Glomerular visceral epithelial cell (primary cell): ENCODE measurements at regions not wholly inside any gene's neighbourhood (a gene's known extent, or its start where the extent isn't known, plus 50 kb on each side); places are given as distances from the start of the nearest gene placed in this dataset.
A peak's percentile ranks its signal among the peaks of the same experiment; 100 is the strongest.
"Not testable (repeated sequence)": the region's sequence is repeated elsewhere in the genome, so short reads cannot be mapped to it uniquely, and the experiment has no call there.

Source experiments
- DNase-seq: peaks from one replicate; pipeline ENCODE4 v3.0.0-alpha.2; 2016; ENCODE audit errors: extremely low spot score

GRCh38 chr6:103783329-103783728 lies 1076.4 kb downstream of the HACE1 start:
- DNase-seq, result no peak

DNA sequence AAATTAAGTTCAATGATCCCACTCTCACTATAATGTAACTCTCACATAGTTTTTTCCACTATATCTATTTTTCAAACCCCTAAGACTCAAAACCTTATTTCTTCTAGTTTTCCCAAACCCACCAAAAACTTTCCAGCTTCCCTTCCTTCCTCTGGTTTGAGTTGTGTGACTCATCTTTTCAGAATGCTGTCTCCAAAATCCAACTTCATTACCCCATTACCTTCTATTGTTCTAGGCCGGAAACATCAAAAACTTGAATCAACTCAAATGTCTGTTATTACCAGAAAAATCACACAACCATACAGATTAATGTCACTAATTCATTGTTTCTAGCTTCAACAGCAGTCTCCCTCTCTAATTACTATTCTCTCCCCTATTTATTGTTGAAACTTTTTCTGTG lies 1090.3 kb downstream of the HACE1 start:
- DNase-seq, result no peak

DNA sequence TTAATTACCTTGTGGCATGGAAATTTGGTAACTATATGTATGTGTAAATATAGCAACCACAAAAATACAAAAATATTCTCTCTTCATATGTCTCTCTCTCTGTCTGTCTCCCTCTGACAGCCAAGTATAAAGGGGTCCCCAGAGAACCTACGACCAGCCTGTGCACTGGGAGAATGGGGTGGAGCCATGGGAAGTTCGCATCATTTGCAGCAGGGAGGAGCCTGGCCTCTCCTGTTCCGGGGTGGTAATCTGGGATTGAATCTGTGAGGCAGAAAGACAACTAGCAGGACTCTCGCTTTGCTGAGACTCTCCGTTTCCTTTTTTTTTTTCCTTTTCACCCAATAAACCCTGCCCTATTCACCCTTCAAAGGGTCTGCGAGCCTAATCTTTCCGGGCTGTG lies 1109.1 kb downstream of the HACE1 start:
- no peak for DNase-seq

DNA sequence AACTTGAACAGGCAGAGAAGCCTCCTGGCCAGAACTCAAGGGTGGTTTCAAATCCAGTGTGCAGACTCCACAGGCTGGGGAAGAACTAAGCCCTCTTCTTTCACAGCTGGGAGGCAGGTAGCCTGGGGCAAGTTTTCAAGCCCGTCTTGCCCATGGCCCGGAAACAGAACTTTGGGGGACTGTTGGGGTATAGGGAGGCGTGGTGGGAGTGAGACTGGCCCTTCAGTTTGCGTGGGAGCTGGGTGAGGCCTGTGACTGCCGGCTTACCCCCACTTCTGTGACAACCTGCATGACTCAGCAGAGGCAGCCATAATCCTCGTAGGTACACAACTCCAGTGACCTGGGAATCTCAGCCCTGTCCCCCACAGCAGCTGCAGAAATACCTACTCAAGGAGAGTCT lies 1125.7 kb downstream of the HACE1 start:
- no peak for DNase-seq

DNA sequence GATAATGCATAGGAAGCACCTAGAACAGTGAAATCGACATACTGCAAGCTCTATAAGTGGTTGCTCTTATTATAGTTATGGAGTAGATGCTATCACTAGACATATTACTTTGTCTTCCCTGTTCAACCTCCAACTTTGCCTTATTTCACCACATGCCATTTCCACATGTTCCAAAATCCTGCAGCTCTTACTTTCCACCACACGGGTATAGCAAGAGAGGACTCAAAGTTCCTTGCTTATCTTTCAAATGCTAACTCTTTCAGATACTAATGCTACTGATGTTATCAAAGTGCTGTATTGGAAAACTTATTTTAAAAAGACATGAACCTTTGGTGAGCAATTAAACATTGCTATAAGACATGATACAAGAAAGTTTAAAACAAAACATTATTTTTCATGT lies 1130.1 kb downstream of the HACE1 start:
- no peak for DNase-seq

- DNase-seq, result no peak
Observed at GRCh38 chr6:103723438-103724322, 1136.0 kb downstream of the HACE1 start.

DNA sequence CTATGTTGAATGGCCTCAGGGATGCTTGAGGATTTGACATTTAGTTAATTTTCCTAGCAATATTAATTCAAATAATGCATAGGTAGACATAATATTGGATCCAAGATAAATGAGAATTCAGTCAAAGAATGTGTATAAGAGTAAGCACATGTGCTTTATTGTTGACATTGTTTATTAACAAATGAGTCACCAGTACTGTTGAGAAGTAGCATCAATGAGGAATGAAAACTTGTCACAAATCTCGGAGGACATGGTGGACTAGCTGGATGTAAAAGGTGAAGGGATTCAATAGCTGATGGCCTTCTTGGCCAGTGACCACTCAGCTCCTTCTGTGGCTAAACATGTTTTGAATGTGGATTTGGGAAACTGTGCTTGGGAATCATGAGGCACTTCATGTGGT lies 1137.0 kb downstream of the HACE1 start:
- DNase-seq, result no peak

DNA sequence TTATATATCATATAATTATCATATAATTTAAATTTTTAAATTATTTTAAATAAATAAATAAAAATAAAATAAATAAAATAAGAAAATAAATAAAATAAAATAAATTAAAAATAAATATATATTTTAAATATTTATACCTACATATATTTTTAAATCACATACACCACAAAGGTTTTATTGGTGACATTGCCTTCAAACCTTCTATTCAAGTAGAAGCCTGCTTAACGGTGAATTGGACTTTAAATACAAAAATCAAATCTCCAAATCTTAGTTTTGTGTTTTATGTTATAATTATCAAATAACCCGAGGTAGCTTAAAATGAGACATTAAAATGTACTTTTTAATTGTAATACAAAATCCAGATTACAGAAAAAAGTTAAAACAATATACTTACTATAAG lies 1137.8 kb downstream of the HACE1 start:
- no peak for DNase-seq

- DNase-seq, result no peak
Observed at GRCh38 chr6:103720393-103720792, 1139.3 kb downstream of the HACE1 start.

DNA sequence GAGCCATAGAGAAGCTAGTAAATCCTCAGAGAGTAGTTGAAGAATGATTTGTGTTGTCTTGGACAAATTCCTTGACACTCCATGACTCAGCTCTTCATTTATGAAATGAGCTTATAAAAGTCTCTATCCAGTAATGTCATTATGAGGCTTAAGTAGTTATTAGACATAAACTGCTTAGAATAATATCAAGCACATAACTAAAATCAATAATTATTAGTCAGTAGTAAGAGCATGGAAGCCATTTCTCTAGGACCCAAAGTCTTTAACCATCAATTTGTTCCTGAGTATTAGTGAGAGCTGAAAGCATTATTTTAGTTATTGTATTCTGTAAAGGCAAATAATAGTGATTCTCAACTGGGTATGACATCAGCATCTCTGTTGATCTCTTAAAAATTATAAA lies 1140.2 kb downstream of the HACE1 start:
- DNase-seq, result no peak

DNA sequence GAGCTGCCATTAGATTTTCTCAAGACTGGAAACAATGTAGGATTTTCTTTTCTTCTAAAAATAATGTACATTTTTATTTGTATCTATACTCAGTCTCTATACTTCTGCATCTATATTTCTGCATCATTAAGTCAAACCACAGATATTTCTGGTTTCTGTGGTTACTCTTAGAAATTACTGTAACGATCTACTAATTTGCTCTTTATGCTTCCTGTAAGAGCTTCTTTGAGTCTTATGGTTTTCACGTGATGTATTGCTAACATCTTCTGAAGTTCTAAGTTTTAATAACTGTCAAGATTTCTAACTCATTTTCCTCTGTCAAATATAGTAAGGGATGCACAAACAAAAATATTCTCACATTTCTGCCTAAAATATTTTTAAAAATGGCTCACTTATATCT lies 1144.5 kb downstream of the HACE1 start:
- no peak for DNase-seq

DNA sequence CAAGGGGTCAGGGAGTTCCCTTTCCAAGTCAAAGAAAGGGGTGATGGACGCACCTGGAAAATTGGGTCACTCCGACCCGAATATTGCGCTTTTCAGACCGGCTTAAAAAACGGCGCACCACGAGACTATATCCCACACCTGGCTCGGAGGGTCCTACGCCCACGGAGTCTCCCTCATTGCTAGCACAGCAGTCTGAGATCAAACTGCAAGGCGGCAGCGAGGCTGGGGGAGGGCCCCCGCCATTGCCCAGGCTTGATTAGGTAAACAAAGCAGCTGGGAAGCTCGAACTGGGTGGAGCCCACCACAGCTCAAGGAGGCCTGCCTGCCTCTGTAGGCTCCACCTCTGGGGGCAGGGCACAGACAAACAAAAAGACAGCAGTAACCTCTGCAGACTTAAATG lies 1150.5 kb downstream of the HACE1 start:
- DNase-seq, result not testable (repeated sequence)

- no peak for DNase-seq
Observed at GRCh38 chr6:103707596-103708325, 1152.0 kb downstream of the HACE1 start.

DNA sequence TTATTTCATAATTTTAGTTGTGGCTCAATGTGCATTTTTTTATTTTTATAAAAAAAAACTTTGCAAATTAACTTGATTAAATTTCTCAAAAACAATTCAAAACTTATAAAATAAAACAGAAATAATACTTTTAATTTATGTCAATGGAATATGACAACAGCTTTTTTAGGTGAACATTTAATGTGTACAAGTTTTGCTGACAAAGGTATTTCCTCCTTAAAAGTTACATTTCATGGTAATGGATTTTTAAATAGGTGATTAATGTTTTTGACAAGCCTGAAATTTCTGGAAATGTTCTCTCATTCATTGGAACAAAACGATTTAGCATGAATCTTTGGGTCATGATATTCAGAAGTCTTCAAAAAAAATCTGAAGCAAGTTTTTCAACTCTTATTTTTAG lies 1160.0 kb downstream of the HACE1 start:
- no peak for DNase-seq

- no peak for DNase-seq
Observed at GRCh38 chr6:103687430-103687829, 1172.3 kb downstream of the HACE1 start.

- no peak for DNase-seq
Observed at GRCh38 chr6:103680116-103680515, 1179.6 kb downstream of the HACE1 start.

GRCh38 chr6:103677290-103677689 lies 1182.4 kb downstream of the HACE1 start:
- DNase-seq, result no peak

GRCh38 chr6:103675807-103676406 lies 1183.8 kb downstream of the HACE1 start:
- peak; percentile 10 for DNase-seq

DNA sequence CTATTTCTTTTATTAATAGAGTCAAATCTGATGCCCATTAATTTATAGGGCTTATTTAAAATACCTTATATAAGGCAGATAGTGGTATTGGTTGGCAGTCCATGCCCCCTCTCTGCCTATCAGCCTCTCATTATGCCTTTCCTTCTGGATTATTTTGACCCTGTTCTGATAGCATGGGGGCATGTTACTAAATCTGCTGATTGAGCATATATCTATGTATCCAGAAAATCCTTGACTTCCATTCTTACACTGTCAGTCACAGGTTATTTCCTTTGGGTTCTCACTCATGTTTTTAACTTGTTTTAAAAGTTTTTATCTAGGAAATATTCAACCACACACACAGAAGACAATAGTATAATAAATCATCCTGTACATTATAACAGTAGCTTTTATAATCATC lies 1184.9 kb downstream of the HACE1 start:
- DNase-seq, result no peak

DNA sequence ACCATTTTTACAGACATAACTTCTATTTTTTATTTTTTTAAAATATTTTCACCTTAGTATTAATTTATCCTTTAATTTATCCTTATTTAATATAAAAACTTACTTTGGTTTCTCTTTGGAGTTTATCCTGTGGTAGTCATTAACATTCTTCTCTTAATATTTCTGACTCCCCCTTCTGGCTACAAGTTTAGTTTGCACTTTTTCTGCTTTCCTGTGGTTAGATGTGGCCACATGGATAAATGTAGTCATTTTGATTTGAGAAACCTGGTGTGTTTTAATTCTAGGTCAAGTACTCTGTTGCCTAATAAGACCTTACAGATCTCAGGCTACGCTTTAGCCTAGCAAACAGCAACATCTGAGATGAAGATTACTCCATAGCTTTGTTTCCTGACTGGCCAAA lies 1187.5 kb downstream of the HACE1 start:
- DNase-seq, result no peak

DNA sequence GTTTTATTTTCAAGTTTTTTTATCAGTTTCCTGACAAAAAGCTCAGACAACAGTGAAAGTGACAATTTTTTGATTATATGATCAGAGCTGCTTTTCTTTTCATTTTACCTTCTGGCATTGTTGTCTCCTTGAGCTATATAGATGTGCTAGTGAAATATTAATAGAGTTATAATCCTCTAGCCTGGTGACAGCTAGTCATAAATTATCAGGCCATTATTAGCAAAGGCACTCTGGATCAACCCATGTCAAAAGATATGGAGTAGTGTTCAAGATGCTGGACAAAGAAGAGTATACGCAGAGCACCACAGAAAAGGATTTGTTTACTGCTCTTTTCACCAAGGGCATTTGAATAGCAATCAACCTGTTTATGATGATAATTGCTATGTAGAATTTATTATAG lies 1230.1 kb downstream of the HACE1 start:
- no peak for DNase-seq

DNA sequence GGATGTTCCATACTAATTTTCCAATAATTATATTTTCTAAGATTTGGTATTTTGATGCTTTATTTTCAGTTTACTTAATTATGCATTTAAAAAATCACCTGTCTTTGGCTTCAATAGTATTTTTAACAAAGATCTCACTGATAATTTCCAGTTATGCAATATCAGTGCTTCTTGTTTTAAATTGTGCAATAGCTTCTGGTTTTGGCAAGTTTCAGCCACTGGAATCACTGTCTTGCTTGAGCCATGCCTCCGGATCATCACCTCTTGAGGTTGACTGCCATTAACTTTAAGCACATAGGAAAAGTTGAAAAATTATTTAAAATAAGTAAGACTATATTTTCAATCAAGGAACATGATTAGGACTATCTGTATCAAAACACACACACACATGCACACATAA lies 1242.1 kb downstream of the HACE1 start:
- DNase-seq, result no peak

- DNase-seq, result no peak
Observed at GRCh38 chr6:103587722-103588121, 1272.0 kb downstream of the HACE1 start.
